Neural progenitor cell (in vitro differentiated cells): ENCODE measurements at regions not wholly inside any gene's neighbourhood (a gene's known extent, or its start where the extent isn't known, plus 50 kb on each side); places are given as distances from the start of the nearest gene placed in this dataset.

Source experiments
- DNase-seq: peaks from one replicate; pipeline ENCODE4 v3.0.0-alpha.2; 2016; ENCODE audit warnings: low spot score
- H2AFZ ChIP-seq: fragments of 200-600 bp; sonication (generic); replicated peaks from 2 replicates; pipeline ENCODE4 v1.6.1; 2016; ENCODE audit warnings: antibody characterized with exemption
- H3F3A ChIP-seq: fragments of 200-600 bp; sonication (generic); 2 replicates; pipeline ENCODE4 v1.6.1; 2016; ENCODE audit warnings: antibody characterized with exemption, low read depth
- H3K27ac ChIP-seq: fragments of 200-600 bp; sonication (generic); 2 replicates; pipeline ENCODE4 v1.5.1; 2016; ENCODE audit warnings: mild to moderate bottlenecking
- H3K27me3 ChIP-seq: fragments of 200-600 bp; sonication (generic); 2 replicates; pipeline ENCODE4 v1.6.1; 2016; ENCODE audit warnings: mild to moderate bottlenecking, moderate library complexity
- H3K36me3 ChIP-seq: fragments of 200-600 bp; sonication (generic); 2 replicates; pipeline ENCODE4 v1.5.1; 2016
- H3K4me1 ChIP-seq: fragments of 200-600 bp; sonication (generic); 2 replicates; pipeline ENCODE4 v1.6.1; 2016; ENCODE audit warnings: mixed run types
- H3K4me2 ChIP-seq: fragments of 200-600 bp; sonication (generic); 2 replicates; pipeline ENCODE4 v1.6.1; 2016
- H3K4me3 ChIP-seq: fragments of 200-600 bp; sonication (generic); 2 replicates; pipeline ENCODE4 v1.5.1; 2016
- H3K79me2 ChIP-seq: fragments of 200-600 bp; sonication (generic); 2 replicates; pipeline ENCODE4 v1.6.1; 2016; ENCODE audit warnings: low read depth
- H3K9ac ChIP-seq: fragments of 200-600 bp; sonication (generic); 2 replicates; pipeline ENCODE4 v1.6.1; 2016
- H3K9me3 ChIP-seq: fragments of 200-600 bp; sonication (generic); 2 replicates; pipeline ENCODE4 v1.5.1; 2016; ENCODE audit warnings: low read depth
- H4K20me1 ChIP-seq: fragments of 200-600 bp; sonication (generic); 2 replicates; pipeline ENCODE4 v1.6.1; 2016; ENCODE audit warnings: low read depth
- H3K27ac Mint-ChIP-seq: 3 replicates; pipeline ENCODE4 v1.8.0; 2021; ENCODE audit warnings: mixed read lengths
- H3K27me3 Mint-ChIP-seq: 2 replicates; pipeline ENCODE4 v1.8.0; 2022; ENCODE audit warnings: low read depth, mild to moderate bottlenecking, inconsistent platforms, moderate library complexity, mixed read lengths; ENCODE audit not compliant: insufficient read depth
- H3K36me3 Mint-ChIP-seq: 3 replicates; pipeline ENCODE4 v1.8.0; 2021; ENCODE audit warnings: mixed read lengths
- H3K4me1 Mint-ChIP-seq: 3 replicates; pipeline ENCODE4 v1.8.0; 2021; ENCODE audit warnings: mixed read lengths
- H3K4me3 Mint-ChIP-seq: 3 replicates; pipeline ENCODE4 v1.8.0; 2021; ENCODE audit warnings: mild to moderate bottlenecking, moderate library complexity, mixed read lengths
- H3K9me3 Mint-ChIP-seq: 3 replicates; pipeline ENCODE4 v1.8.0; 2020; ENCODE audit warnings: mixed read lengths
- EZH2 ChIP-seq: fragments of 200-600 bp; sonication (generic); IDR thresholded peaks from 2 replicates; pipeline ENCODE4 v1.6.1; 2017; ENCODE audit warnings: antibody characterized with exemption, mild to moderate bottlenecking, moderate library complexity
- EZH2phosphoT487 ChIP-seq: fragments of 200-600 bp; sonication (generic); IDR thresholded peaks from 2 replicates; pipeline ENCODE4 v1.6.1; 2017; ENCODE audit warnings: antibody characterized with exemption
- TF ChIP-seq, protein P1 (sequence below): fragments of 200-600 bp; sonication (generic); IDR thresholded peaks from 2 replicates; pipeline ENCODE4 v1.5.1; 2017; ENCODE audit warnings: antibody characterized with exemption, mild to moderate bottlenecking

DNA sequence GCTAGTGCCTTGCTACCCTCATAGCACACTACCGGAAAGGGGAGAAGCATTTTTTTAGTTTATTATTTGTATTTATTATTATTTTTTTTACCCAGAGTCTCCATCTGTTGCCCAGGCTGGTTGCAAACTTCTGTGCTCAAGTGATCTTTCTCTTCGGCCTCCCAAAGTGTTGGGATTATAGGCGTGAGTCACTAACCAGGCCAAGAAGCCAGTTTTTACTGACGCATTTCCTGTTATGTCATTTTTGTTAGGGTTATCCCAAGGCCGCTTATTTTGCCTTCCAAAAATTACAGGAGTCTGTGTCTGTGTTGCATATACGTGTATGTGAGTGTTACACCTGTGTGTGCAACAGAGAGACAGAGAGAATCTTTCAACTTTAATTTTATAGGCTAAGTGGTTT, 404.5 kb downstream of the GBA3 start:
- TF ChIP-seq EZH2, result no peak
- TF ChIP-seq, protein P1, sequence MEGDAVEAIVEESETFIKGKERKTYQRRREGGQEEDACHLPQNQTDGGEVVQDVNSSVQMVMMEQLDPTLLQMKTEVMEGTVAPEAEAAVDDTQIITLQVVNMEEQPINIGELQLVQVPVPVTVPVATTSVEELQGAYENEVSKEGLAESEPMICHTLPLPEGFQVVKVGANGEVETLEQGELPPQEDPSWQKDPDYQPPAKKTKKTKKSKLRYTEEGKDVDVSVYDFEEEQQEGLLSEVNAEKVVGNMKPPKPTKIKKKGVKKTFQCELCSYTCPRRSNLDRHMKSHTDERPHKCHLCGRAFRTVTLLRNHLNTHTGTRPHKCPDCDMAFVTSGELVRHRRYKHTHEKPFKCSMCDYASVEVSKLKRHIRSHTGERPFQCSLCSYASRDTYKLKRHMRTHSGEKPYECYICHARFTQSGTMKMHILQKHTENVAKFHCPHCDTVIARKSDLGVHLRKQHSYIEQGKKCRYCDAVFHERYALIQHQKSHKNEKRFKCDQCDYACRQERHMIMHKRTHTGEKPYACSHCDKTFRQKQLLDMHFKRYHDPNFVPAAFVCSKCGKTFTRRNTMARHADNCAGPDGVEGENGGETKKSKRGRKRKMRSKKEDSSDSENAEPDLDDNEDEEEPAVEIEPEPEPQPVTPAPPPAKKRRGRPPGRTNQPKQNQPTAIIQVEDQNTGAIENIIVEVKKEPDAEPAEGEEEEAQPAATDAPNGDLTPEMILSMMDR, result no peak
- TF ChIP-seq EZH2phosphoT487, result no peak
- H3F3A ChIP-seq, result no peaks in the 10 kb centered on the region
- no peaks in the 10 kb centered on the region for H3K36me3 Mint-ChIP-seq
- no peaks in the 10 kb centered on the region for H3K4me1 Mint-ChIP-seq
- no peaks in the 10 kb centered on the region for H4K20me1 ChIP-seq
- no peak overlapping the region for H2AFZ ChIP-seq
- no peaks in the 10 kb centered on the region for H3K9me3 ChIP-seq
- no peak overlapping the region for H3K27ac Mint-ChIP-seq
- no peak for DNase-seq
- peaks cover 13% of the 10 kb centered on the region for H3K9me3 Mint-ChIP-seq
- H3K4me1 ChIP-seq, result no peaks in the 10 kb centered on the region
- H3K4me2 ChIP-seq, result no peak overlapping the region
- no peaks in the 10 kb centered on the region for H3K27me3 ChIP-seq
- no peak overlapping the region for H3K27ac ChIP-seq
- H3K79me2 ChIP-seq, result no peaks in the 10 kb centered on the region
- no peak overlapping the region for H3K4me3 ChIP-seq
- H3K36me3 ChIP-seq, result no peaks in the 10 kb centered on the region
- H3K9ac ChIP-seq, result no peak overlapping the region
- no peak overlapping the region for H3K4me3 Mint-ChIP-seq
- no peaks in the 10 kb centered on the region for H3K27me3 Mint-ChIP-seq

DNA sequence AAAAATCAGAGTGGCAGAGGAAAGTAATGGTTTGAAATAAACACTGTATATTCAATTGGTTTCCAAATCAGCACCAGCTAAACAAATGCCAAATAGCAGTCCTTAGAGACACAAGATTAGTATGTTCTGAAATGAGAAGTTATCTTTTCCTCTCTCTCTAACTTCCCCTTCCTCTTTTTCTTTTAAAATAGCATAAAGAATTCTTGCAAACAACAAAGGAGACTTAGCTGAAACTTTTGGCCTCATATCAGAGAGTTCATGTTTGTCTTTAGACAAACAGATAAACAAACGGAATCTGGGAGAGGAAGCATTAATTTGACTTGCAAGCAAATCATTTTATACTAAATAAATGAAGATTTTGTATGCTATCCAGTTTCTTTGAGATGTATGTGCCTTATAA, 399.0 kb downstream of the GBA3 start:
- no peaks in the 10 kb centered on the region for H3K27me3 ChIP-seq
- no peaks in the 10 kb centered on the region for H4K20me1 ChIP-seq
- no peaks in the 10 kb centered on the region for H3K79me2 ChIP-seq
- H3K27me3 Mint-ChIP-seq, result no peaks in the 10 kb centered on the region
- DNase-seq, result no peak
- no peak overlapping the region for H3K4me3 Mint-ChIP-seq
- no peak overlapping the region for H3K27ac ChIP-seq
- H3K27ac Mint-ChIP-seq, result no peak overlapping the region
- TF ChIP-seq, protein P1, result no peak
- TF ChIP-seq EZH2 (no peak), EZH2phosphoT487 (no peak)
- H3F3A ChIP-seq, result no peaks in the 10 kb centered on the region
- no peaks in the 10 kb centered on the region for H3K4me1 ChIP-seq
- H3K9me3 ChIP-seq, result no peaks in the 10 kb centered on the region
- no peaks in the 10 kb centered on the region for H3K36me3 Mint-ChIP-seq
- peaks cover 13% of the 10 kb centered on the region for H3K9me3 Mint-ChIP-seq
- no peaks in the 10 kb centered on the region for H3K36me3 ChIP-seq
- H3K4me1 Mint-ChIP-seq, result no peaks in the 10 kb centered on the region
- no peak overlapping the region for H3K4me2 ChIP-seq
- H3K9ac ChIP-seq, result no peak overlapping the region
- no peak overlapping the region for H3K4me3 ChIP-seq
- peak overlapping the region; percentile 37 for H2AFZ ChIP-seq

DNA sequence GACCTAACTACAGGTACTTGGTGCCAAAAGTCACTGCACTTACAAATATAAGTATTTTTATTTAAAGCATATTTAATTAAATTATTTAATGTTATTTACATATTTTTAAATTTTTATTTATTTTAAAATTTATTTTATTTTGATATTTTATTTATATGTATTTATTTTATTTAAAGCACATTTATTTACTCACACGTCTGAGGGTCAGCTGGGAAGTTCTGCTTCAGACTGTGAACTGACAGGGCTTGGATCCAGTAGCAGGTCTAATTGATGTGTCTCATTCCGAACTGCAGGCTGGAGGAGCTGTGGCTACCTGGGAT, 392.5 kb downstream of the GBA3 start:
- Histone ChIP-seq H3K27ac (no peak overlapping the region), H3K4me3 (no peak overlapping the region), H3F3A (no peaks in the 10 kb centered on the region), H2AFZ (no peak overlapping the region), H4K20me1 (no peaks in the 10 kb centered on the region), H3K9ac (no peak overlapping the region), H3K36me3 (no peaks in the 10 kb centered on the region), H3K9me3 (no peaks in the 10 kb centered on the region), H3K4me1 (no peaks in the 10 kb centered on the region), H3K79me2 (no peaks in the 10 kb centered on the region), H3K4me2 (no peak overlapping the region), H3K27me3 (no peaks in the 10 kb centered on the region)
- Mint-ChIP-seq H3K4me1 (peaks cover 5% of the 10 kb centered on the region), H3K9me3 (peaks cover 19% of the 10 kb centered on the region), H3K27me3 (peaks cover 7% of the 10 kb centered on the region), H3K36me3 (no peaks in the 10 kb centered on the region), H3K4me3 (no peak overlapping the region), H3K27ac (no peak overlapping the region)
- DNase-seq, result no peak
- TF ChIP-seq, protein P1, result no peak
- TF ChIP-seq EZH2 (no peak), EZH2phosphoT487 (no peak)
